WI38 (cell line): ENCODE measurements at regions not wholly inside any gene's neighbourhood (a gene's known extent, or its start where the extent isn't known, plus 50 kb on each side); places are given as distances from the start of the nearest gene placed in this dataset.

Experiments
- H3K4me3 ChIP-seq: 2 replicates; pipeline ENCODE4 v1.5.1; 2011; ENCODE audit warnings: low read depth, mild to moderate bottlenecking, control low read depth, low read length
- CTCF ChIP-seq: IDR thresholded peaks from 2 replicates; pipeline ENCODE4 v1.5.1; 2012; ENCODE audit warnings: low read depth, mild to moderate bottlenecking, control low read depth, low read length

DNA sequence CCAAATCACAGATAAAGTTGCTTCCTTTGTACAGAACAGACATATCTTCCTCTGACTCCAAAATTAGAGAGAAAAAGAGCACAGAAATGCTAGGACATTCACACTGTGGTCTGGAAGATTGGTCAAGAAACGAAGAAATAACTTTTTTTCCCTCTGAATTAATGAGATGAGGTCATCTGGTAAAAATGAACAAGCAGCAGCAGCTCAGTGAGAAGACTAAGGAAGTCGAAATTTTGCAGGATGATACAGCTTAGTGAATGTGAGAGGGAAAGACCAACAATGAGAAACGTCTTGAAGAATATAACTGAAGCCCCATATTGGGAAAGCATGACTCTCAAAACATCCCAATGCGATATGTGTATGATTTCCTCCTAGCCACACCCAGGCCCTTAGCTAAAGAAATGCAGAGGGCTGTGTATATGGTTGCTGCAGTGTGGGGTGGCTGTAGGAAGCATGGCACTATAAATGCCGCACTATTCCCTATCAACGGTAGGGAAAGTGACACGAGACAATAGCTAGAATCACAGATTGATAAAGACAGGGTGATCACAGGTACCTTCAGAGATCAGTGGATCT is 208.6 kb downstream of the VEGFC start:
- TF ChIP-seq CTCF: no peak

DNA sequence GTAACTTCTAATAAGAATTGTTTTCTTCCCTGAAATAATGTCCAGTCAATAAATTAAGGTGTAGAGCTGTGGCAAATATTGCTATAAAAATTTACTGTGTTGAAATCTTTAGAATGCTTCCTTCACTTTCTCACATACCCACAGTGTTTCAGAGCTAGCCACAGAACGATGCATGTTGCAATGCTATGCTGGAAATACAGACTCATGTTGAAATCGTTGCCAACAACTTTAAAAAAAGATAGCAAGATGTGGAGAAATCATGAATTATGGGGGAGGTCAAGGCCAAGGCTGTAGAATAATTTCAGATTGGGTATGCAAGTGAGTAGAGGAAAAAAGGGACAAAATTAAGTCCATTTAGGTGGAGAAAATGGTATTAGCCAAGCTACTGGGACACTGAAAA is 204.8 kb downstream of the VEGFC start:
- TF ChIP-seq CTCF: no peak
- H3K4me3 ChIP-seq: no peak overlapping the region

More for the DNA sequence above, 208.6 kb downstream of the VEGFC start:
- H3K4me3 ChIP-seq: no peak overlapping the region

DNA sequence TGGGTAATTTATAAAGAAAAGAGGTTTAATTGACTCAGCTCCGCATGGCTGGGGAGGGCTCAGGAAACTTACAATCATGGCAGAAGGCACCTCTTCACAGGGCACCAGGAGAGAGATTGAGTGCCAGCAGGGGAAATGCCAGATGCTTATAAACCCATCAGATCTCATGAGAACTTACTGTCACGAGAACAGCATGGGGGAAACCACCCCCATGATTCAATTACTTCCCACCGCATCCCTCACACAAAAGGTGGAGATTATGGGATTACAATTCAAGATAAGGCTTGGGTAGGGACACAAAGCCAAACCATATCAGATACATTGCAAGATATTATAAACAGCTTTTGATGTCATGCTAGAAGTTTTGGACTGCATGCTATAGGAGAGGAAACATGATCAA is 204.3 kb downstream of the VEGFC start:
- no peak for TF ChIP-seq CTCF
- H3K4me3 ChIP-seq: no peak overlapping the region

DNA sequence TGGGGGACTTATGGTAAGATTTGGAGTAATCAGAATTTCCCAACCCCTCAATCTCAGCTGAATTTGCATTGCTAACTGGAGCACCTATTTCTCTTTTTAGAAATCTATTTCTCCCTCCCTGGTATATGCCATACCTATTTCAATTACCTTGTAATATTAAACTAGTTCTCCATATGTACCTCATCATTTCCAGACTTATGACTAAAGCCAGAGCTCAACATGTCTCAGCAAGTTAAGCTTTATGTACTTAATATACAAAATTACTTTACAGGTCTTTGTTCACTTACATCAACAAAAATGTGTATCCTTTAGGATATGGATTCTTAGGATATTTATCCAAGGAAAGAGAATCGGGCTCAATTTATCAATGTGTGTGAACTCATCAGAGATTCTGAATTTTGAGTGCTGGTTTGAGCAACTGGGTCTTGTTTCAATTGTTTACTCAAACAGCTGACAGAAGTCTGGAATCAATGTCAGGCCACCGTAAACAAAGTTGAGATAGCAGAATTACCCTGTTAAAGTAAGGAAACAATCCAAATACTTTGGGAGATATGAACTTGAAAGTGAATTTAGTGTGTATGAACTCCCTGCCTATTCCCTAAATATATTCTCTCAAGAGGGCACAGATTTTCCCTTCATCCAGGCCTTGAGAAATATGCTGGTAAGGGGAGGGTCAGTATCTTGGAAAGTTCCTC is 199.6 kb downstream of the VEGFC start:
- no peak overlapping the region for H3K4me3 ChIP-seq
- TF ChIP-seq CTCF: no peak

DNA sequence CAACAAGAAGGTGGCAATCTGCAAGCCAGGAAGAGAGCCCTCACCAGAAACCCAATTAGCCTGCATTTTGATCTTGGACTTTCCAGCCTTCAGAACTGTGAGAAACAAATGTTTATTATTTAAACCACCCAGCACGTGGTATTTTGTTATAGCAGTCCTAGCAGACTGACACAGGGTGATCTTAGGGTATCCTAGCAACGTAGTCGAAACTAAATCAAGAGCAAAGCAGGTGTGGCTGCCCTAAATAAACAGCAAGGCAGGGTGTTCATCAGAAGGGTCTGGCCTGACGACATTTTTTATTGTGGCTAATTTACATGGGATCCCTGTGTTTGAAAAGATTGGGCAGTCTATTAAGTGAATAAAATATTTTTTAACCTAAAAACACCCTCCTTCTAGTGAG is 198.8 kb downstream of the VEGFC start:
- no peak overlapping the region for H3K4me3 ChIP-seq
- no peak for TF ChIP-seq CTCF

GRCh38 chr4:176595257-176595656 is 197.5 kb downstream of the VEGFC start:
- no peak overlapping the region for H3K4me3 ChIP-seq
- no peak for TF ChIP-seq CTCF

GRCh38 chr4:176601124-176601523 is 191.6 kb downstream of the VEGFC start:
- no peak overlapping the region for H3K4me3 ChIP-seq
- TF ChIP-seq CTCF: no peak
